GM13977 (cell line): ENCODE measurements at regions not wholly inside any gene's neighbourhood (a gene's known extent, or its start where the extent isn't known, plus 50 kb on each side); places are given as distances from the start of the nearest gene placed in this dataset.

ENCODE experiments used
- DNase-seq: peaks from one replicate; pipeline ENCODE4 v3.0.0; 2012; ENCODE audit warnings: low spot score
- CTCF ChIP-seq: IDR thresholded peaks from 2 replicates; pipeline ENCODE4 v1.5.1; 2012; ENCODE audit warnings: mild to moderate bottlenecking, control low read depth; ENCODE audit not compliant: insufficient read depth; ENCODE audit errors: extremely low read depth, missing control alignments
- in situ Hi-C: fragments of 300-500 bp; cut with MboI; formaldehyde crosslinking; loops from one replicate; pipeline ENCODE4 v1.12.0; 2022; ENCODE audit warnings: low sequenced_read_pairs, low pct_unique_long_range_greater_than_20kb, mixed read lengths, inconsistent platforms; ENCODE audit not compliant: unreplicated experiment

- no peak for DNase-seq
- no peak for TF ChIP-seq CTCF
- in situ Hi-C loops = no loop called here
These were observed 199.8 kb upstream of the CCDC150 start for GRCh38 chr2:196439760-196440159.

- no peak for TF ChIP-seq CTCF
- no peak for DNase-seq
- in situ Hi-C loops = no loop called here
These were observed 199.1 kb upstream of the CCDC150 start for GRCh38 chr2:196440413-196440812.

GRCh38 chr2:196441527-196441926, 198.0 kb upstream of the CCDC150 start:
- peak; percentile 55 for DNase-seq
- in situ Hi-C loops = no loop called here
- TF ChIP-seq CTCF = no peak

- in situ Hi-C loops = no loop called here
- no peak for DNase-seq
- TF ChIP-seq CTCF = no peak
These were observed 197.3 kb upstream of the CCDC150 start for GRCh38 chr2:196442211-196442610.

- in situ Hi-C loops = no loop called here
- TF ChIP-seq CTCF = no peak
- DNase-seq = no peak
These were observed 195.1 kb upstream of the CCDC150 start for GRCh38 chr2:196444442-196444841.

GRCh38 chr2:196445991-196446390, 193.5 kb upstream of the CCDC150 start:
- DNase-seq = no peak
- TF ChIP-seq CTCF = no peak
- in situ Hi-C loops = no loop called here

- in situ Hi-C loops = no loop called here
- no peak for TF ChIP-seq CTCF
- no peak for DNase-seq
These were observed 191.0 kb upstream of the CCDC150 start for GRCh38 chr2:196448407-196449079.
